GM12878 (cell line): ENCODE measurements at regions not wholly inside any gene's neighbourhood (a gene's known extent, or its start where the extent isn't known, plus 50 kb on each side); places are given as distances from the start of the nearest gene placed in this dataset.
"Not testable (repeated sequence)": the region's sequence is repeated elsewhere in the genome, so short reads cannot be mapped to it uniquely, and the experiment has no call there.

Experiments
- ATAC-seq: fragments of 200-7000 bp; cut with Tn5 transposase; 3 replicates; pipeline ENCODE4 v1.9.1; 2020; ENCODE audit warnings: mild to moderate bottlenecking, moderate library complexity
- BruUV-seq: library from RNA; stranded (reverse); fragments of 400-500 nt; replicated peaks from 2 replicates; lab custom pipeline; 2021; lab: Mats Ljungman, UMichigan
- CTCF ChIA-PET: fragments of 300-600 bp; sonication (Branson Sonifier 250); formaldehyde crosslinking; extraction: SDS; loops from one replicate; lab custom pipeline; 2021; ENCODE audit warnings: inconsistent platforms; lab: Yijun Ruan, JAX
- POLR2A ChIA-PET: fragments of 350-600 bp; formaldehyde crosslinking; extraction: SDS; loops from one replicate; lab custom pipeline; 2021; ENCODE audit warnings: inconsistent platforms; lab: Charles Lee
- RAD21 ChIA-PET: fragments of 300-600 bp; sonication (Branson Sonifier 250); formaldehyde crosslinking; loops from one replicate; lab custom pipeline; 2023; ENCODE audit warnings: antibody characterized with exemption; ENCODE audit not compliant: unreplicated experiment; lab: Charles Lee
- SMC1A ChIA-PET: fragments of 300-600 bp; sonication (Branson Sonifier 250); formaldehyde crosslinking; loops from one replicate; lab custom pipeline; 2023; ENCODE audit not compliant: unreplicated experiment, uncharacterized antibody; lab: Charles Lee
- DNase-seq: peaks from one replicate; pipeline ENCODE4 v3.0.0-alpha.2; 2011; ENCODE audit warnings: low read depth, low spot score
- FAIRE-seq: peaks from 3 replicates; lab custom pipeline; 2011; peaks lifted over from hg19 to GRCh38; lab: Jason Lieb, UNC
- H2AFZ ChIP-seq: 2 replicates; pipeline ENCODE4 v1.6.0; 2011; ENCODE audit warnings: low read depth, low read length, control low read depth; ENCODE audit not compliant: control insufficient read depth
- H3K27ac ChIP-seq: 2 replicates; pipeline ENCODE4 v1.5.1; 2011; ENCODE audit warnings: control low read depth; ENCODE audit not compliant: control insufficient read depth, insufficient read depth
- H3K27me3 ChIP-seq, 2 experiments: replicated peaks in 1 of 2; 2 replicates each; pipeline versions ENCODE4 v1.6.0 to v1.6.1; 2011; ENCODE audit warnings: low read length in 1 of 2; ENCODE audit not compliant: control insufficient read depth in 2 of 2, insufficient read depth in 2 of 2
- H3K36me3 ChIP-seq, 2 experiments: 2 replicates each; pipeline ENCODE4 v1.5.1; 2011; ENCODE audit warnings: low read length in 1 of 2; ENCODE audit not compliant: control insufficient read depth in 2 of 2, insufficient read depth in 2 of 2
- H3K4me1 ChIP-seq: 2 replicates; pipeline ENCODE4 v1.6.1; 2011; ENCODE audit warnings: mild to moderate bottlenecking, low read length, moderate library complexity, mixed read lengths; ENCODE audit not compliant: control insufficient read depth, insufficient read depth
- H3K4me2 ChIP-seq: 2 replicates; pipeline ENCODE4 v1.6.0; 2011; ENCODE audit warnings: control low read depth; ENCODE audit not compliant: control insufficient read depth, insufficient read depth
- H3K4me3 ChIP-seq: fragments of 200-600 bp; sonication (generic); 2 replicates; pipeline ENCODE4 v1.5.1; 2016
- H3K79me2 ChIP-seq: 2 replicates; pipeline ENCODE4 v1.6.0; 2011; ENCODE audit warnings: low read length; ENCODE audit not compliant: control insufficient read depth, insufficient read depth
- H3K9ac ChIP-seq: 2 replicates; pipeline ENCODE4 v1.8.0; 2011; ENCODE audit warnings: low read length, control low read depth, mixed read lengths; ENCODE audit not compliant: control insufficient read depth, insufficient read depth
- H3K9me3 ChIP-seq: replicated peaks from 3 replicates; pipeline ENCODE4 v1.5.1; 2011; ENCODE audit warnings: mild to moderate bottlenecking, low read length; ENCODE audit not compliant: control insufficient read depth, insufficient read depth
- H4K20me1 ChIP-seq: 2 replicates; pipeline ENCODE4 v1.6.0; 2011; ENCODE audit not compliant: control insufficient read depth, insufficient read depth
- WGBS: methylation state at CpG from one replicate; pipeline ENCODE4 v1.1.6; 2016; ENCODE audit warnings: low lambda C conversion rate; ENCODE audit not compliant: insufficient replicate concordance, insufficient coverage; ENCODE audit errors: missing lambda C conversion rate; 5-methylcytosine and 5-hydroxymethylcytosine counted together
- in situ Hi-C: fragments of 300-500 bp; cut with MboI; formaldehyde crosslinking; loops from 9 replicates; pipeline ENCODE4 v1.14.3; 2018; ENCODE audit warnings: mixed read lengths
- intact Hi-C: fragments of 100-400 bp; cut with micrococcal nuclease; formaldehyde crosslinking; loops from one replicate; pipeline ENCODE4 v1.14.2; 2022; ENCODE audit not compliant: unreplicated experiment

DNA sequence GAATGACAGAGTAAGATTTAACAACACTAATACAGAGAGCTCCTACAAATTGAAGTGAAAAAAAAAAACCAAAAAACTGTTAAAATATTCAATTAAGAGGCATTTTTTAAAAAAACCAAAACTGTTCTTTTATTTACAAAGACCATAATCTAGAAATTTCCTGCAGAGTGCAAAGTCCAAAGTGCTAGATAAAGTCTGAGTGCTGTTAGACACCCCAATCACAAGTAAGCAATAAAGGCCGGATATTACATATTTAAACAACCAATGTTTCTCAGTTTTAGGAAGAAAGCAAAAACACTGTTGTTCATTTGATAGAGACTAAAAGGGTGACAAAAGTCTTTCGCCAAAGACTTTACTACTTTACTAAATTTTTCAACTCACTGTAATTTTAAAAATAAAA is 878.4 kb downstream of the PCDH11X start:
- H2AFZ ChIP-seq, POLR2A ChIA-PET, ATAC-seq, in situ Hi-C loops, CTCF ChIA-PET, H3K79me2 ChIP-seq, RAD21 ChIA-PET, BruUV-seq, H3K4me3 ChIP-seq, H3K4me2 ChIP-seq, SMC1A ChIA-PET, H3K9me3 ChIP-seq, H3K4me1 ChIP-seq, FAIRE-seq, H4K20me1 ChIP-seq, H3K9ac ChIP-seq, H3K27me3 ChIP-seq, H3K36me3 ChIP-seq, DNase-seq, H3K27ac ChIP-seq, intact Hi-C loops: not testable (repeated sequence)
- 46% methylated on average over 2 of the region's 2 CpGs for WGBS

GRCh38 chrX:92659743-92660142 is 880.6 kb downstream of the PCDH11X start:
- BruUV-seq, H3K79me2 ChIP-seq, H3K4me3 ChIP-seq, H3K27ac ChIP-seq, H2AFZ ChIP-seq, H3K4me2 ChIP-seq, POLR2A ChIA-PET, H4K20me1 ChIP-seq, H3K36me3 ChIP-seq, SMC1A ChIA-PET, H3K4me1 ChIP-seq, H3K27me3 ChIP-seq, FAIRE-seq, H3K9ac ChIP-seq, RAD21 ChIA-PET, ATAC-seq, CTCF ChIA-PET, in situ Hi-C loops, intact Hi-C loops, H3K9me3 ChIP-seq, DNase-seq: not testable (repeated sequence)
- WGBS, result 45% methylated on average over 2 of the region's 2 CpGs

- BruUV-seq, H3K4me3 ChIP-seq, H2AFZ ChIP-seq, DNase-seq, H3K9ac ChIP-seq, H3K9me3 ChIP-seq, intact Hi-C loops, in situ Hi-C loops, H3K27ac ChIP-seq, H3K79me2 ChIP-seq, H4K20me1 ChIP-seq, SMC1A ChIA-PET, H3K36me3 ChIP-seq, H3K4me2 ChIP-seq, CTCF ChIA-PET, RAD21 ChIA-PET, H3K4me1 ChIP-seq, FAIRE-seq, ATAC-seq, H3K27me3 ChIP-seq, POLR2A ChIA-PET: not testable (repeated sequence)
- 29% methylated on average over 4 of the region's 4 CpGs for WGBS
Measured at GRCh38 chrX:92692796-92693195, 913.6 kb downstream of the PCDH11X start.

- FAIRE-seq, BruUV-seq, POLR2A ChIA-PET: not testable (repeated sequence)
Measured at GRCh38 chrX:92699388-92700092, 920.4 kb downstream of the PCDH11X start.

More at GRCh38 chrX:92699388-92700092, 920.4 kb downstream of the PCDH11X start:
- H3K4me2 ChIP-seq, in situ Hi-C loops, DNase-seq, ATAC-seq, H3K27ac ChIP-seq, H4K20me1 ChIP-seq, RAD21 ChIA-PET, H2AFZ ChIP-seq, H3K27me3 ChIP-seq, H3K9ac ChIP-seq, H3K4me3 ChIP-seq, SMC1A ChIA-PET, CTCF ChIA-PET, H3K79me2 ChIP-seq, H3K4me1 ChIP-seq, H3K36me3 ChIP-seq, H3K9me3 ChIP-seq, intact Hi-C loops: not testable (repeated sequence)
- 42% methylated on average over 30 of the region's 31 CpGs for WGBS
